Neural progenitor cell (in vitro differentiated cells): ENCODE measurements at regions not wholly inside any gene's neighbourhood (a gene's known extent, or its start where the extent isn't known, plus 50 kb on each side); places are given as distances from the start of the nearest gene placed in this dataset.
"Not testable (repeated sequence)": the region's sequence is repeated elsewhere in the genome, so short reads cannot be mapped to it uniquely, and the experiment has no call there.

Source experiments
- DNase-seq: peaks from one replicate; pipeline ENCODE4 v3.0.0-alpha.2; 2016; ENCODE audit warnings: low spot score
- H2AFZ ChIP-seq: fragments of 200-600 bp; sonication (generic); replicated peaks from 2 replicates; pipeline ENCODE4 v1.6.1; 2016; ENCODE audit warnings: antibody characterized with exemption
- H3F3A ChIP-seq: fragments of 200-600 bp; sonication (generic); 2 replicates; pipeline ENCODE4 v1.6.1; 2016; ENCODE audit warnings: antibody characterized with exemption, low read depth
- H3K27ac ChIP-seq: fragments of 200-600 bp; sonication (generic); 2 replicates; pipeline ENCODE4 v1.5.1; 2016; ENCODE audit warnings: mild to moderate bottlenecking
- H3K27me3 ChIP-seq: fragments of 200-600 bp; sonication (generic); 2 replicates; pipeline ENCODE4 v1.6.1; 2016; ENCODE audit warnings: mild to moderate bottlenecking, moderate library complexity
- H3K36me3 ChIP-seq: fragments of 200-600 bp; sonication (generic); 2 replicates; pipeline ENCODE4 v1.5.1; 2016
- H3K4me1 ChIP-seq: fragments of 200-600 bp; sonication (generic); 2 replicates; pipeline ENCODE4 v1.6.1; 2016; ENCODE audit warnings: mixed run types
- H3K4me2 ChIP-seq: fragments of 200-600 bp; sonication (generic); 2 replicates; pipeline ENCODE4 v1.6.1; 2016
- H3K4me3 ChIP-seq: fragments of 200-600 bp; sonication (generic); 2 replicates; pipeline ENCODE4 v1.5.1; 2016
- H3K79me2 ChIP-seq: fragments of 200-600 bp; sonication (generic); 2 replicates; pipeline ENCODE4 v1.6.1; 2016; ENCODE audit warnings: low read depth
- H3K9ac ChIP-seq: fragments of 200-600 bp; sonication (generic); 2 replicates; pipeline ENCODE4 v1.6.1; 2016
- H3K9me3 ChIP-seq: fragments of 200-600 bp; sonication (generic); 2 replicates; pipeline ENCODE4 v1.5.1; 2016; ENCODE audit warnings: low read depth
- H4K20me1 ChIP-seq: fragments of 200-600 bp; sonication (generic); 2 replicates; pipeline ENCODE4 v1.6.1; 2016; ENCODE audit warnings: low read depth
- H3K27ac Mint-ChIP-seq: 3 replicates; pipeline ENCODE4 v1.8.0; 2021; ENCODE audit warnings: mixed read lengths
- H3K27me3 Mint-ChIP-seq: 2 replicates; pipeline ENCODE4 v1.8.0; 2022; ENCODE audit warnings: low read depth, mild to moderate bottlenecking, inconsistent platforms, moderate library complexity, mixed read lengths; ENCODE audit not compliant: insufficient read depth
- H3K36me3 Mint-ChIP-seq: 3 replicates; pipeline ENCODE4 v1.8.0; 2021; ENCODE audit warnings: mixed read lengths
- H3K4me1 Mint-ChIP-seq: 3 replicates; pipeline ENCODE4 v1.8.0; 2021; ENCODE audit warnings: mixed read lengths
- H3K4me3 Mint-ChIP-seq: 3 replicates; pipeline ENCODE4 v1.8.0; 2021; ENCODE audit warnings: mild to moderate bottlenecking, moderate library complexity, mixed read lengths
- H3K9me3 Mint-ChIP-seq: 3 replicates; pipeline ENCODE4 v1.8.0; 2020; ENCODE audit warnings: mixed read lengths

DNA sequence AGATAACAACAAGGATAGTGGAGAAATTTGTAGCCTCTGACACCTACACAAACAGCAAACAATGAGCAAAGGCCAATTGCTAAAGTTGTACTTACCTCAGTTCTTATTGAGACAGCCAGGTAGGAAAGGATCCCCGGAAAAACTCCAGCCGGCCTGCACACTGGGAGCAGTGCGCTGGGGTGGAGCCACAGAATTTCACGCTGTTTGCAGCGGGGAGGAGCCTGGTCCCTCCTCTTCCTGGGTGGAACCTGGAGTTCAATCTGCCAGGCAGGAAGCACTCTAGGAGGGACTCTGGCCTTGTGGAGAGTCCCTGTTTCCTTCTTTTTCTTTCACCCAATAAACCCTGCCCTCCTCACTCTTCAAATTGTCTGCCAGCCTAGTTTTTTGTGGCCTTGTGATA, 382.6 kb upstream of the TGIF2LX start:
- not testable (repeated sequence) for H3K27me3 ChIP-seq, H3K4me3 ChIP-seq, DNase-seq, H3K9me3 Mint-ChIP-seq, H3K36me3 ChIP-seq, H4K20me1 ChIP-seq, H3K27ac ChIP-seq, H3K27ac Mint-ChIP-seq, H3K4me3 Mint-ChIP-seq, H3K4me2 ChIP-seq, H3K9ac ChIP-seq, H3K9me3 ChIP-seq, H3F3A ChIP-seq, H3K79me2 ChIP-seq, H3K4me1 ChIP-seq, H3K27me3 Mint-ChIP-seq, H3K4me1 Mint-ChIP-seq, H3K36me3 Mint-ChIP-seq
- peak overlapping the region; percentile 34 for H2AFZ ChIP-seq

DNA sequence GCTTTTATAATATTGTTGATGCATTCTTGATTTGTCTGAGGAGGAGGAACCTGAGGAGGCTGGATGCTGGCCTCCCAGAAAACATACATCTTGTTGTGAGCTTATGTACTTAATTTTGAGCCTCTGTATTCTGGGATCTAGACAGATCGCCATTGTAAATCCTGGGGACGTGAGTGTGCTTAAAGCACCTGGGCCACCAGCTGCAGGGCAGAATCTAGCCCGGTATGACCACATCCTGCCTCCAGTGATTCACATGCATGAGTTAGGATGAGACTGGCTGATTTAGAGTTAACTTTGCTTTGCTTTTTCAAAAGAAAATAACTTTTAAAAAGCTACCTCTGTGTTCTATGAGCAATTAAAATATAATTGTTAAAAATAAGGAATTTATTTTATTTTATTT, 364.6 kb upstream of the TGIF2LX start:
- H3K27me3 Mint-ChIP-seq, result not testable (repeated sequence)

DNA sequence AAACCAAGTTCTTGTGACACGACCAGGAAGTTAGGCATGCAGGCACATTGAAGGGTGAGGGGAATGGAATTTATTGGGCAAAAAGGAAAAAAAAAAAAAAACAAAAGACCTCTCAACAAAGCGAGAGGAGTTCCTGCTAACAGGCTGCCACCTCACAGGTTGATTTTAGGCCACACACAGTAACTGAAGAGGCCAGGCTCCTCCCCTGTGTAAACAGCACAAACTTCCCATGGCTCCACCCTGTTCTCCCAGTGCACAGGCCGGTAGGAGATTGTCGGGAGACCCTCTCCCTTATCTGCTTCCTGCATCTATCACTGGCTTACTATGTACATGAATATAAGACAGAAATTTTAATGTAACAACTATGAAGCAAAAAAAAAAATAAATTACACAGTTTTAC, 359.6 kb upstream of the TGIF2LX start:
- H3K27ac Mint-ChIP-seq, H3K9me3 ChIP-seq, H3K4me3 Mint-ChIP-seq, H3K9ac ChIP-seq, H4K20me1 ChIP-seq, H3F3A ChIP-seq, H3K27me3 Mint-ChIP-seq, H3K27ac ChIP-seq, H3K4me1 ChIP-seq, H3K27me3 ChIP-seq, H3K36me3 ChIP-seq, H3K4me2 ChIP-seq, H3K79me2 ChIP-seq, H3K4me3 ChIP-seq, H3K36me3 Mint-ChIP-seq, DNase-seq, H3K9me3 Mint-ChIP-seq, H3K4me1 Mint-ChIP-seq, H2AFZ ChIP-seq: not testable (repeated sequence)

More for the DNA sequence above, 364.6 kb upstream of the TGIF2LX start:
- not testable (repeated sequence) for H3K4me1 ChIP-seq, H3K9ac ChIP-seq, H3K4me3 ChIP-seq, H2AFZ ChIP-seq, H3K4me1 Mint-ChIP-seq, DNase-seq, H3F3A ChIP-seq, H4K20me1 ChIP-seq, H3K4me2 ChIP-seq, H3K9me3 ChIP-seq, H3K27ac Mint-ChIP-seq, H3K4me3 Mint-ChIP-seq, H3K27me3 ChIP-seq, H3K79me2 ChIP-seq, H3K27ac ChIP-seq, H3K9me3 Mint-ChIP-seq, H3K36me3 ChIP-seq, H3K36me3 Mint-ChIP-seq

DNA sequence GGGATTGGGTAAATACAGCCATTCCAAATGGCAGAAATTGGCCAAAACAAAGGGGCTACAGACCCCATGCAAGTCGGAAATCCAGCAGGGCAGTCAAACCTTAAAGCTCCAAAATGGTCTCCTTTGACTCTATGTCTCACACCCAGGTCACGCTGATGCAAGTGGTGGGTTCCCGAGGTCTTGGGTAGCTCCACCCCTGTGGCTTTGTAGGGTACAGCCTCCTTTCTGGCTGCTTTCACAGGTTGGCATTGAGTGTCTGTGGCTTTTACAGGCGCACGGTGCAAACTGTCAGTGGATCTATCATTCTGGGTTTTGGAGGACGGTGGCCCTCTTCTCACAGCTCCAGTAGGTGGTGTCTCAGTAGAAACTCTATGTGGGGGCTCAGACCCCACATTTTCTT, 358.6 kb upstream of the TGIF2LX start:
- not testable (repeated sequence) for H3K4me2 ChIP-seq, H3K27ac ChIP-seq, H3K9me3 ChIP-seq, H3K36me3 Mint-ChIP-seq, H3K36me3 ChIP-seq, H3K9me3 Mint-ChIP-seq, H3K79me2 ChIP-seq, H3F3A ChIP-seq, H3K4me3 Mint-ChIP-seq, H3K4me1 ChIP-seq, H3K27me3 ChIP-seq, H3K9ac ChIP-seq, H3K27ac Mint-ChIP-seq, H2AFZ ChIP-seq, H3K4me1 Mint-ChIP-seq, H4K20me1 ChIP-seq, H3K27me3 Mint-ChIP-seq, H3K4me3 ChIP-seq, DNase-seq

DNA sequence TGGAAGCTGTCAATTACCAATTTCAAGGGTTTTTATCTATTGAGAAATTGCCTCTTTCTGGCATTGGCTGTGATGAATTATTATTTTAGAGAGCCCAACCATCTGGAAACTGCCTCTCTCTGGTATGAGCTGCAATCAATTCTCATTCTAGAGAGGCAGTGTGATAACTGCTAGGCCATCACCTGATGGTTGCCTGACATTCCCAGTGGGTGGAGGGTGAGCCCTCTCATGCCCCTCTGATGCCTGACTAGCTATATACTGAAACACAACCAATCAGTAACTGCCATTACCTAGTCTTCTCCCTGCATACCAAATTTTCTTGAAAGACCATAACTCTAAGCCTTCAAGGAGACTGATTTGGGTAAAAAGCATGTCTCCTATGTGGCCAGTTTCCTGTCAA, 353.9 kb upstream of the TGIF2LX start:
- H3K4me3 ChIP-seq, H3K4me3 Mint-ChIP-seq, H3F3A ChIP-seq, H3K79me2 ChIP-seq, H3K36me3 ChIP-seq, H3K27me3 Mint-ChIP-seq, H3K4me2 ChIP-seq, H3K27me3 ChIP-seq, H3K9me3 ChIP-seq, H3K36me3 Mint-ChIP-seq, H3K9me3 Mint-ChIP-seq, H2AFZ ChIP-seq, DNase-seq, H4K20me1 ChIP-seq, H3K4me1 Mint-ChIP-seq, H3K4me1 ChIP-seq, H3K27ac ChIP-seq, H3K27ac Mint-ChIP-seq, H3K9ac ChIP-seq: not testable (repeated sequence)

DNA sequence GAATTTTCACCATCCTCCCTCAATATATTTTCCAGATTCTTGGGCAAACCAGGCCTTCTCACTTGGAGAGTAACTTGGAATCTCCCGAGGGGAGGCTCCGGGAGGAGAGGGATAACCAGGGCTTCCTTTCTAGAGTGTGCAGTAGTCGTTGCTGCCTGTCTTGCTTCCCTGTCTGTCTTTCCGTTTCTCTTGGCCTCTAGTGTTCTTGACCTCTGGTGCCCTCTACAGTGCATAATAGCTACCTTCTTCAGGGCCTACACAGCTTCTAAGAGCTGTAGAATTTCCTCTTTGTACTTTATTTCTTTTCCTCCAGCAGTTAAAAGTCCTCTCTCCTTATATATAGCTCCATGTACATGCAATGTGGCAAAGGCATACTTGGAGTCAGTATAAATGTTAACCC, 339.8 kb upstream of the TGIF2LX start:
- not testable (repeated sequence) for H3K27ac ChIP-seq, H3K9me3 ChIP-seq, H3K9ac ChIP-seq, H3K27me3 ChIP-seq, H2AFZ ChIP-seq, H4K20me1 ChIP-seq, H3K4me3 ChIP-seq, H3K79me2 ChIP-seq, H3K4me1 ChIP-seq, H3K27ac Mint-ChIP-seq, H3K9me3 Mint-ChIP-seq, H3K4me1 Mint-ChIP-seq, H3F3A ChIP-seq, H3K27me3 Mint-ChIP-seq, H3K36me3 Mint-ChIP-seq, DNase-seq, H3K4me3 Mint-ChIP-seq, H3K4me2 ChIP-seq, H3K36me3 ChIP-seq
